ENCODE measurements at regions not wholly inside any gene's neighbourhood (a gene's known extent, or its start where the extent isn't known, plus 50 kb on each side); places are given as distances from the start of the nearest gene placed in this dataset.

- no peaks in the 10 kb centered on the region for H3K79me1 ChIP-seq (ENCODE audit: low read depth in 1 of 2, low read length in 2 of 2)
- H2BK5ac ChIP-seq (ENCODE audit: low read depth, low read length, poor library complexity, severe bottlenecking): no peak overlapping the region
- no peak overlapping the region for H2AK5ac ChIP-seq (ENCODE audit: low read depth, low read length)
- H3K9ac ChIP-seq (ENCODE audit: low read depth, low read length): no peak overlapping the region
- DNase-seq: no peak
- no peak overlapping the region for H3K14ac ChIP-seq (replicated peaks; ENCODE audit: low read depth, low read length)
- TF ChIP-seq POLR2A (IDR thresholded peaks at IDR 0.05; ENCODE audit: low read depth, low read length): no peak
- H3K4me3 ChIP-seq (ENCODE audit: insufficient read depth, low read depth, low read length): no peak overlapping the region
- H3K4ac ChIP-seq (ENCODE audit: low read depth, low read length): no peak overlapping the region
- no peak overlapping the region for H2AK9ac ChIP-seq (replicated peaks; ENCODE audit: low read depth, low read length, poor library complexity)
- H4K5ac ChIP-seq (ENCODE audit: low read depth, low read length): no peak overlapping the region
- H2AFZ ChIP-seq (replicated peaks; ENCODE audit: low read length, poor library complexity): no peak overlapping the region
- no peaks in the 10 kb centered on the region for H4K20me1 ChIP-seq (ENCODE audit: insufficient read depth, low read length)
- in situ Hi-C loops (cut with MboI; ENCODE audit: low sequenced_read_pairs): no loop called here
- 57% methylated on average over 1 of the region's 3 CpGs; no CpG with 5 or more reads in 1 of the 2 experiments for WGBS, 2 experiments (ENCODE audit: extremely low coverage in 2 of 2, insufficient read length in 1 of 2)
- CTCF ChIA-PET: no interaction called here
- H3K4me1 ChIP-seq (ENCODE audit: control insufficient read depth, insufficient read depth, low read length): no peaks in the 10 kb centered on the region
- H4K91ac ChIP-seq (ENCODE audit: insufficient read depth, low read depth, low read length): no peak overlapping the region
- no peak overlapping the region for H4K8ac ChIP-seq (ENCODE audit: low read depth in 2 of 2, low read length in 2 of 2)
- H2BK120ac ChIP-seq (ENCODE audit: low read depth, low read length): no peak overlapping the region
- intact Hi-C loops (cut with micrococcal nuclease): no loop called here
- no peaks in the 10 kb centered on the region for H3K9me1 ChIP-seq (ENCODE audit: insufficient read depth, low read length)
- dilution Hi-C loops (cut with HindIII; ENCODE audit: low sequenced_read_pairs, unreplicated experiment): no loop called here
- no peaks in the 10 kb centered on the region for H3K36me3 ChIP-seq (ENCODE audit: control insufficient read depth, insufficient read depth, low read length)
- H3K18ac ChIP-seq (ENCODE audit: low read depth, low read length): no peak overlapping the region
- H2BK15ac ChIP-seq (ENCODE audit: low read depth, low read length): no peak overlapping the region
- no peak for ATAC-seq (ENCODE audit: low read depth)
- no peak overlapping the region for H3K23ac ChIP-seq (ENCODE audit: low read depth, low read length)
- H3K56ac ChIP-seq (ENCODE audit: extremely low read depth, insufficient read depth, low read length): no peak overlapping the region
- H3K27me3 ChIP-seq (ENCODE audit: control insufficient read depth, insufficient read depth, low read length): peaks cover 20% of the 10 kb centered on the region
- POLR2A ChIA-PET (ENCODE audit: unreplicated experiment): no interaction called here
- H3K27ac ChIP-seq (ENCODE audit: insufficient read depth, low read length): no peak overlapping the region
- no peak overlapping the region for H2BK20ac ChIP-seq (ENCODE audit: low read depth, low read length)
- peaks cover 2% of the 10 kb centered on the region; the same call in 1 of the 2 replicates for H3K9me3 ChIP-seq (ENCODE audit: control insufficient read depth, insufficient read depth, low read length)
- no peak overlapping the region for H3K4me2 ChIP-seq (ENCODE audit: low read depth, low read length)
- no TSS peak for BruUV-seq (replicated peaks)
Measured at GRCh38 chr11:34731603-34732002, 110.7 kb downstream of the EHF start.
